LNCaP clone FGC (cell line): ENCODE measurements at regions not wholly inside any gene's neighbourhood (a gene's known extent, or its start where the extent isn't known, plus 50 kb on each side); places are given as distances from the start of the nearest gene placed in this dataset.

Source experiments
- DNase-seq: peaks from one replicate; pipeline ENCODE4 v3.0.0-alpha.2; 2011; ENCODE audit warnings: low read depth
- H3K4me3 ChIP-seq: 2 replicates; pipeline ENCODE4 v1.5.1; 2011; ENCODE audit warnings: mild to moderate bottlenecking, low read depth, low read length, control low read depth
- TF ChIP-seq, protein P1 (sequence below): IDR thresholded peaks from 2 replicates; pipeline ENCODE4 v1.5.1; 2012; ENCODE audit warnings: mild to moderate bottlenecking; ENCODE audit not compliant: control insufficient read depth, insufficient read depth; ENCODE audit errors: extremely low read depth

DNA sequence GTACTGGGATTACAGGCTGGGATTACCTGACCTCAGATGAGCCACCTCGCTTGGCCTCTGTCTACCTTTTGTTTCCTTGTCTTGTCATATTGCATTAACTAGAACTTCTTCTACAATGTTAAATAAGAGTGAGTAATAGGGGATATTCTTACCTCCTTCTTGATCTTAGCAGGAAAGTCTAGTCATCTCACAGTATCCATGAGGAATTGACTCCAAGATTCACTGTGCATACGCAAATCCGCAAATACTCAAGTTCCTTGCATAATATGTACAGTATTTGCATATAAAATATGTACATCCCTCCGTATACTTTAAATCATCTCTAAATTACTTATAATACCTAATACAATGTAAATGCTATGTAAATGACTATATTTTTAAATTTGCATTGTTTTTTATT, 78.3 kb downstream of the POLR1D start:
- H3K4me3 ChIP-seq, result no peak overlapping the region
- TF ChIP-seq, protein P1, sequence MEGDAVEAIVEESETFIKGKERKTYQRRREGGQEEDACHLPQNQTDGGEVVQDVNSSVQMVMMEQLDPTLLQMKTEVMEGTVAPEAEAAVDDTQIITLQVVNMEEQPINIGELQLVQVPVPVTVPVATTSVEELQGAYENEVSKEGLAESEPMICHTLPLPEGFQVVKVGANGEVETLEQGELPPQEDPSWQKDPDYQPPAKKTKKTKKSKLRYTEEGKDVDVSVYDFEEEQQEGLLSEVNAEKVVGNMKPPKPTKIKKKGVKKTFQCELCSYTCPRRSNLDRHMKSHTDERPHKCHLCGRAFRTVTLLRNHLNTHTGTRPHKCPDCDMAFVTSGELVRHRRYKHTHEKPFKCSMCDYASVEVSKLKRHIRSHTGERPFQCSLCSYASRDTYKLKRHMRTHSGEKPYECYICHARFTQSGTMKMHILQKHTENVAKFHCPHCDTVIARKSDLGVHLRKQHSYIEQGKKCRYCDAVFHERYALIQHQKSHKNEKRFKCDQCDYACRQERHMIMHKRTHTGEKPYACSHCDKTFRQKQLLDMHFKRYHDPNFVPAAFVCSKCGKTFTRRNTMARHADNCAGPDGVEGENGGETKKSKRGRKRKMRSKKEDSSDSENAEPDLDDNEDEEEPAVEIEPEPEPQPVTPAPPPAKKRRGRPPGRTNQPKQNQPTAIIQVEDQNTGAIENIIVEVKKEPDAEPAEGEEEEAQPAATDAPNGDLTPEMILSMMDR, result no peak

DNA sequence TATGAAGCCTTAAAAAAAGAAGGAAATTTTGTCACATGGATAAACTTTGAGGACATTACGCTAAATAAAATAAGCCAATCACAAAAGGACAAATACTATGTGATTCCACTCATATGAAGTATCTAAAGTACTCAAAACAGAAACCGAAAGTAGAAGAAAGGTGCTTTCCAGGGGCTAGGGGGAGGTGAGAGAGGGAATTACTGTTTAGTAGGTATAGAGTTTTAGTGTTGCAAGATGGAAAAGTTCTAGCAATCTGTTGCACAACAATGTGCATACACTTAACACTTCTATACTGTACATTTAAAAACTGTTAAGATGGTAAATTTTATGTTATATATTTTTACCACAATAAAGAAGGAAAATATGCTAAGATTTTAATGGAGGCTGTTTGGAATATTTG, 83.0 kb downstream of the POLR1D start:
- H3K4me3 ChIP-seq, result no peak overlapping the region
- no peak for DNase-seq

More for the DNA sequence above, 78.3 kb downstream of the POLR1D start:
- DNase-seq, result no peak

DNA sequence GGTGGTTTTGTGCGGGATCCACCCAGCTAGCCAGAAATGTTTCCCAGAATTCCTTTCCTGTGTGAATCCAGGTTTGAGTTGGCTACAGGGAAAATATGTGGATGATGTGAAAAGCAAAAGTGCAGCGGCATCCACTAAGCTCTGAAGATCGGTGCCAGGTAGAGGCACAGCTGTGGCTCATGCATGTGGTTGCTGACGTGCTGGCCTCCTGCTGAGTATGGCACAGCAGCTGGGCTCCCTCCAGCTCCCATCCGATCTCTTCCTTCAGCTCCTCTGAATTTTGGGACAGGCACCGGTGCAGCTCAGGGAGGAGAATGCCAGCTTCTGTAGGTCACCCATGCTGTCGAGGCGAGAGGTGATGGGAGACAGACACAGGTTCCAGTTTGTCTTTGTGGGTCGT, 84.0 kb upstream of the GSX1 start:
- H3K4me3 ChIP-seq, result no peak overlapping the region
- TF ChIP-seq, protein P1, result no peak
- DNase-seq, result no peak

More for the DNA sequence above, 83.0 kb downstream of the POLR1D start:
- TF ChIP-seq, protein P1, result no peak

DNA sequence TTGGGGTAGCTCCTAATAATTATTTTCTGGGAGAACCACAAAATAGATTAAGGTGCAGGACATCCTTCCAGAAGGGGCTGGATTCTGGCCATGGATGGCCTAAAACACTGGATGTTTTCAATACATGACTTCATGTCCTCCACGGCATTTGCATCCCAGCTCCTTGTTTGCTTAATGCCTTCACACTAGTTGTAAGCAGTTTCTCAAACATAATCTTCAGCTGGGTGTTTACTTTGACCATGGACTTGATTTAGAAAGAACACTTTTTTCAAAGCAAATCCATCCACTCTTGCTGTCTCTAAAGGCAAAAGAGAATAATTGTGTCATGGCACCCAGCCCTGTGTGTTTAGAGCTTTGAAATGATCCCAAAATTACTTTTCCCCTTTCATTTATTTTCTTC, 82.5 kb upstream of the GSX1 start:
- TF ChIP-seq, protein P1, result no peak
- no peak overlapping the region for H3K4me3 ChIP-seq
- DNase-seq, result no peak

DNA sequence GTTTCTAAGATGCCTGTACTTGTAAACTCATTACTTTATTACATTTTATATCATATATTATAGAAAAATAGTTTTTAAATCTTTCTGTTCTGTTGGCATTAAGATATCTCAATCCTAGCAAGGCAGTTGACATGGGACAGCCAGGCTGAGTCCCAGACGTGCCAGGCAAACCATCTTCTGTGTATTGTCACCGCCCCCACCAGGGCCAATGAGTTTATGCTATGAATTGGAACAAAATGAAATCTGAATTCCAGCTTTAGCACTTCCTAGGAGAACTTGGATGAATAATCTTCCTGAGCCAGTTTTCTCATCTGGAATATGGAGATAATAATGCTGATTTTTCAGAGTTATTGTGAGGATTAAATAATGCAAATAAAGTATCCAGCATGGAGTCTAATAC, 79.9 kb upstream of the GSX1 start:
- TF ChIP-seq, protein P1, result peak; percentile 29; the same call in 1 of the 2 replicates
- DNase-seq, result no peak
- no peak overlapping the region for H3K4me3 ChIP-seq

DNA sequence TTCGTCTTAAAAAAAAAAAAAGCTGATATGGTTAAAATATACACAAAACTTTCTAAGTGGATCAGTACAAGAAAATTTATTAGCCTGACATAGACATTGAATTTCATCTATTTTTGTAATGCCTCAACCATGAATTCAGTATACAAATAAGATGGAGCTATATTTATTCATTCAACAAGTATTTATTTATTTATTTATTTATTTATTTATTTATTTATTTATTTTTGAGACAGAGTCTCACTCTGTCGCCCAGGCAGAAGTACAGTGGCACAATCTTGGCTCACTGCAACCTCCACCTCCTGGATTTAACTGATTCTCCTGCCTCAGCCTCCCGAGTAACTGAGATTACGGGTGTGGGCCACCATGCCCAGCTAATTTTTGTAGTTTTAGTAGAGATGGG, 78.5 kb upstream of the GSX1 start:
- DNase-seq, result no peak
- TF ChIP-seq, protein P1, result no peak
- H3K4me3 ChIP-seq, result no peak overlapping the region

DNA sequence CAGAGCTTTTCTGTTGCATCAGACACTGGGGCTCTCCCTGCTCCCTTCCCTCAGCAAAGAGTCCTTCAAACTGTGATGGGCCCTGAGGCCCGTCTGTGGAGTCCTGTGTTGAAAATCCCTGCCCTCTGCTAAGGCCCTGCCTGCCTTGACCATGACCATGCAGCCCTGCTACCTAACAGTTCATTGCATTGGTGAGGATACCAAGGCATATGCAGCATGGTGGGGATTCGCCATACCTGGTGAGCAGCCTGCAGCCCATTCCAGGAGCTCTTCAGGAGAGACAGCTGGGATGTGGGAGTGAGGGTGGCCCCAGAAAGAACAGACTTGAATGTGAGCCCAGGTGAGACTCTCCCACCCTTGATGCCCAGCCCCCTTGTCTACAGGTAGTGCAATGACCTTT, 70.6 kb upstream of the GSX1 start:
- H3K4me3 ChIP-seq, result no peak overlapping the region
- DNase-seq, result no peak
- TF ChIP-seq, protein P1, result no peak
